ENCODE measurements at regions not wholly inside any gene's neighbourhood (a gene's known extent, or its start where the extent isn't known, plus 50 kb on each side); places are given as distances from the start of the nearest gene placed in this dataset.
A peak's percentile ranks its signal among the peaks of the same experiment; 100 is the strongest.

DNA sequence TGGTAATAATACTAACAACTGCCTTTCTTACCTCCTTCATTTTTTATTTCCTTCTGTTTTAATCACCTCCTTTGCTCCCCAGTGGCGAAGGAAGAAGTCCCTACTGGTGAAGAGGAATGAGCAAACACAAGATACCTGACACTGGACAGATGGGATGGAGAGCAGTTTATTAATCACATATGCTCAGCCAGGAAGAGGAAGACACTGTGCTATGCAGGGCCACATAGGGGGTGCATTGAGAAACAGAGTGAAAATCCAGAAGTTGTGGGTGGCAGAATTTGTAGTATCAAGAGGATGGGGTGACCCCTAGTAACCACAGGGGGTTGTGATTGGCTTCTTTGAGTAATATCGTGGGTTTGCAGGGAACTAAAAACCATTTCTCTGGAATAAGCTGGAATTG, 1041.9 kb downstream of the OTOL1 start:
- Histone ChIP-seq H3K27me3 (ENCODE audit: insufficient read depth, low read length, poor library complexity) (no peaks in the 10 kb centered on the region), H3K27ac (ENCODE audit: low read depth, low read length) (no peak overlapping the region), H4K5ac (ENCODE audit: low read length) (no peak overlapping the region), H3K23ac (ENCODE audit: low read length) (no peak overlapping the region), H3K4me1 (ENCODE audit: control insufficient read depth, low read depth, low read length) (no peaks in the 10 kb centered on the region), H3K4me2 (ENCODE audit: low read length) (no peak overlapping the region), H4K8ac (ENCODE audit: low read depth, low read length) (no peak overlapping the region), H2BK120ac (ENCODE audit: low read depth, low read length) (no peak overlapping the region), H3K18ac (ENCODE audit: low read length) (no peak overlapping the region), H3K36me3 (ENCODE audit: control insufficient read depth, insufficient read depth, low read length) (no peaks in the 10 kb centered on the region), H2BK15ac (replicated peaks; ENCODE audit: low read depth) (no peak overlapping the region), H3K56ac (ENCODE audit: low read length) (no peak overlapping the region), H3K9ac (ENCODE audit: low read length) (no peak overlapping the region), H2AK5ac (ENCODE audit: low read length) (no peak overlapping the region), H3K4me3 (ENCODE audit: low read length) (no peak overlapping the region), H3K79me1 (ENCODE audit: low read length) (no peaks in the 10 kb centered on the region), H3K79me2 (ENCODE audit: control insufficient read depth, insufficient read depth, low read length) (no peaks in the 10 kb centered on the region), H2BK5ac (ENCODE audit: low read length) (no peak overlapping the region), H3K4ac (ENCODE audit: low read depth, low read length) (no peak overlapping the region)
- WGBS (ENCODE audit: extremely low coverage, insufficient coverage, low lambda C conversion rate), result no CpG with 5 or more reads among the region's 2 CpGs
- no peak for DNase-seq

DNA sequence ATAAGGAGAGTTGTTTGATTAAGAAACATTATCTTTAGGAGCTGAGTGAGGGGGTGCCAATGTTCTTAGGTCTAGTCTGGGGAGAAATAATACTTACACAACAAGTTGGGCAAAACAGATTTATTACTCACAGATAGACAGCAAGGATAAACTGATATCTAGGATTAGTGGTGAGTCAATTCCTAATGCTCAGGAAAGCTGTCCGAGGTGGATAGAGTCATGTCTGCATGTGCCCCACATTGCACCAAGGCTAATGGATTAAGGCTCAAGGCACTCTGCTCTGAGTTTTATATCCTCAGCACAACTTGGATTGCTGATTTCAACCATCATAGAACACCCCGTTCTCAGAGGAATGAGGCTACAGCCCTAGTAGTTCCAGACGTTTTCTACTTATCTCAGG, 1042.3 kb downstream of the OTOL1 start:
- Histone ChIP-seq H3K79me2 (ENCODE audit: control insufficient read depth, insufficient read depth, low read length) (no peaks in the 10 kb centered on the region), H3K56ac (ENCODE audit: low read length) (no peak overlapping the region), H2AK5ac (ENCODE audit: low read length) (no peak overlapping the region), H3K4me3 (ENCODE audit: low read length) (no peak overlapping the region), H2BK5ac (ENCODE audit: low read length) (no peak overlapping the region), H3K18ac (ENCODE audit: low read length) (no peak overlapping the region), H3K27me3 (ENCODE audit: insufficient read depth, low read length, poor library complexity) (no peaks in the 10 kb centered on the region), H3K9ac (ENCODE audit: low read length) (no peak overlapping the region), H3K23ac (ENCODE audit: low read length) (no peak overlapping the region), H4K8ac (ENCODE audit: low read depth, low read length) (no peak overlapping the region), H3K27ac (ENCODE audit: low read depth, low read length) (no peak overlapping the region), H4K5ac (ENCODE audit: low read length) (no peak overlapping the region), H3K79me1 (ENCODE audit: low read length) (no peaks in the 10 kb centered on the region), H3K4me2 (ENCODE audit: low read length) (no peak overlapping the region), H2BK15ac (replicated peaks; ENCODE audit: low read depth) (no peak overlapping the region), H2BK120ac (ENCODE audit: low read depth, low read length) (no peak overlapping the region), H3K36me3 (ENCODE audit: control insufficient read depth, insufficient read depth, low read length) (no peaks in the 10 kb centered on the region), H3K4ac (ENCODE audit: low read depth, low read length) (no peak overlapping the region), H3K4me1 (ENCODE audit: control insufficient read depth, low read depth, low read length) (no peaks in the 10 kb centered on the region)
- DNase-seq, result no peak
- WGBS (ENCODE audit: extremely low coverage, insufficient coverage, low lambda C conversion rate), result no CpG with 5 or more reads among the region's 3 CpGs

DNA sequence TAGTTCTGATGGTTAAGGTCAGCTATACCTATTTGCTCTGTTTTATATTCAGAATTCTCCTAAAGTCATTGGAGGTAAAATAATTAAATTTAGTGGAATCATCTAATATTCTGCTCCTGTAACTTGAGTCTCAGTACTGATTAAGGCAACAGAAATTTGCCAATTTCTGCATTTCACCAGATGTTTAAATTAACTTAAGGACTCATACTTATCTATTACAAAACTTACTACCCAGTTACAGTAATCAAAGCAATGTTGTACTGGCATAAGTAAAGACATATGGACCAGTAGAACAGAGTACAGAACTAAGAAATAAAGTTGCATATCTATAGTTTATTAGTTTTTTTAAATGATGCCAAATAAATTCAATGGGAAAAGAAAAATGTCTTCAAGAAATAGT, 1043.8 kb downstream of the OTOL1 start:
- Histone ChIP-seq H3K36me3 (ENCODE audit: control insufficient read depth, insufficient read depth, low read length) (no peaks in the 10 kb centered on the region), H4K8ac (ENCODE audit: low read depth, low read length) (no peak overlapping the region), H3K9ac (ENCODE audit: low read length) (no peak overlapping the region), H4K5ac (ENCODE audit: low read length) (no peak overlapping the region), H3K4me2 (ENCODE audit: low read length) (no peak overlapping the region), H3K56ac (ENCODE audit: low read length) (no peak overlapping the region), H3K4me3 (ENCODE audit: low read length) (no peak overlapping the region), H2AK5ac (ENCODE audit: low read length) (no peak overlapping the region), H3K23ac (ENCODE audit: low read length) (no peak overlapping the region), H3K18ac (ENCODE audit: low read length) (no peak overlapping the region), H2BK120ac (ENCODE audit: low read depth, low read length) (no peak overlapping the region), H3K27ac (ENCODE audit: low read depth, low read length) (no peak overlapping the region), H3K27me3 (ENCODE audit: insufficient read depth, low read length, poor library complexity) (no peaks in the 10 kb centered on the region), H2BK5ac (ENCODE audit: low read length) (no peak overlapping the region), H3K4ac (ENCODE audit: low read depth, low read length) (no peak overlapping the region), H2BK15ac (replicated peaks; ENCODE audit: low read depth) (no peak overlapping the region), H3K79me1 (ENCODE audit: low read length) (no peaks in the 10 kb centered on the region), H3K4me1 (ENCODE audit: control insufficient read depth, low read depth, low read length) (no peaks in the 10 kb centered on the region), H3K79me2 (ENCODE audit: control insufficient read depth, insufficient read depth, low read length) (no peaks in the 10 kb centered on the region)
- DNase-seq, result no peak

DNA sequence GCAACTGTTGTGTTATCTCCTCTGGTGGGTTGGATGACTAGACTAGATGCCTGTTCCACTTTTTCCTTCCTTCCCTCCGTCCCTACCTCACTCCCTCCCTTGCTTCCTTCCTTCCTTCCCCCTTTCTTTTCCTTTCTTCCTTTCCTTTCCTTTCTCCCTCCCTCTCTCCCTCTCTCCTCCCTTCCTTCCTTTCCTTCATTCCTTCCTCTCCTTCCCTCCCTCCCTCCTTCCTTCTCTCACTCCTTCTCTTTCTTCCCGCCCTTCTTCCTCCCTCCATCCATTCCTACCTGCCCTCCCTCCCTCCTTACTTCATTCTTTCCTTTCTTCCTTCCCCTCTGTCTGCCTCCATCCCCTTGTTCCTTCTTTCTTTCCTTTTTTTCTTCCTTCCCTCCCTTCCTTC, 1045.3 kb downstream of the OTOL1 start:
- no peak overlapping the region for H4K5ac ChIP-seq (ENCODE audit: low read length)
- no peak overlapping the region for H3K56ac ChIP-seq (ENCODE audit: low read length)
- WGBS (ENCODE audit: extremely low coverage, insufficient coverage, low lambda C conversion rate), result 100% methylated on average over 1 of the region's 2 CpGs
- no peak overlapping the region for H2BK15ac ChIP-seq (replicated peaks; ENCODE audit: low read depth)
- no peaks in the 10 kb centered on the region for H3K79me2 ChIP-seq (ENCODE audit: control insufficient read depth, insufficient read depth, low read length)
- no peak overlapping the region for H3K4ac ChIP-seq (ENCODE audit: low read depth, low read length)
- no peak overlapping the region for H3K4me2 ChIP-seq (ENCODE audit: low read length)
- no peak overlapping the region for H4K8ac ChIP-seq (ENCODE audit: low read depth, low read length)
- no peaks in the 10 kb centered on the region for H3K27me3 ChIP-seq (ENCODE audit: insufficient read depth, low read length, poor library complexity)
- no peaks in the 10 kb centered on the region for H3K79me1 ChIP-seq (ENCODE audit: low read length)
- no peak for DNase-seq
- no peak overlapping the region for H3K18ac ChIP-seq (ENCODE audit: low read length)
- H3K4me3 ChIP-seq (ENCODE audit: low read length), result no peak overlapping the region
- H3K4me1 ChIP-seq (ENCODE audit: control insufficient read depth, low read depth, low read length), result no peaks in the 10 kb centered on the region
- H2AK5ac ChIP-seq (ENCODE audit: low read length), result no peak overlapping the region
- H2BK5ac ChIP-seq (ENCODE audit: low read length), result no peak overlapping the region
- no peak overlapping the region for H2BK120ac ChIP-seq (ENCODE audit: low read depth, low read length)
- H3K23ac ChIP-seq (ENCODE audit: low read length), result no peak overlapping the region
- H3K27ac ChIP-seq (ENCODE audit: low read depth, low read length), result no peak overlapping the region
- no peaks in the 10 kb centered on the region for H3K36me3 ChIP-seq (ENCODE audit: control insufficient read depth, insufficient read depth, low read length)
- H3K9ac ChIP-seq (ENCODE audit: low read length), result no peak overlapping the region

DNA sequence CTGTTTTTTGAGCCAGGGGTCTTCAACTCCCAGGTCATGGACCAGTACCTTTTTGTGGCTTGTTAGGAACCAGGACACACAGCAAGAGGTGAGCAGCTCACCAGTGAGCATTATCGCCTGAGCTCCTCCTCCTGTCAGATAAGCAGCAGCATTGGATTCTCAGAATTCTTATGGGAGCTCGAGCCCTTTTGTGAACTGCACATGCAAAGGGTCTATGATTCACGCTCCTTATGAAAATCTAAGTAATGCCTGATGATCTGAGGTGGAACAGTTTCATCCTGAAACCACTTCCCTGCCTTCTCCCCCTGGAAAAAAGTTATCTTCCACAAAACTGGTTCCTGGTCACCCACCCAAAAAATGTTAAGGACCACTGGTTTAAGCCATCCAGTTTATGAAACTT, 1047.6 kb downstream of the OTOL1 start:
- H4K5ac ChIP-seq (ENCODE audit: low read length), result no peak overlapping the region
- no peak overlapping the region for H3K27ac ChIP-seq (ENCODE audit: low read depth, low read length)
- H4K8ac ChIP-seq (ENCODE audit: low read depth, low read length), result no peak overlapping the region
- H2BK5ac ChIP-seq (ENCODE audit: low read length), result no peak overlapping the region
- no peak overlapping the region for H3K18ac ChIP-seq (ENCODE audit: low read length)
- WGBS (ENCODE audit: extremely low coverage, insufficient coverage, low lambda C conversion rate), result no CpG with 5 or more reads among the region's 3 CpGs
- H3K9ac ChIP-seq (ENCODE audit: low read length), result no peak overlapping the region
- H3K23ac ChIP-seq (ENCODE audit: low read length), result no peak overlapping the region
- no peaks in the 10 kb centered on the region for H3K27me3 ChIP-seq (ENCODE audit: insufficient read depth, low read length, poor library complexity)
- H3K4me1 ChIP-seq (ENCODE audit: control insufficient read depth, low read depth, low read length), result no peaks in the 10 kb centered on the region
- no peak overlapping the region for H2BK120ac ChIP-seq (ENCODE audit: low read depth, low read length)
- H2BK15ac ChIP-seq (replicated peaks; ENCODE audit: low read depth), result no peak overlapping the region
- H3K79me1 ChIP-seq (ENCODE audit: low read length), result no peaks in the 10 kb centered on the region
- no peak overlapping the region for H3K4me3 ChIP-seq (ENCODE audit: low read length)
- H3K4ac ChIP-seq (ENCODE audit: low read depth, low read length), result no peak overlapping the region
- peak; percentile 44 for DNase-seq
- H2AK5ac ChIP-seq (ENCODE audit: low read length), result no peak overlapping the region
- no peak overlapping the region for H3K56ac ChIP-seq (ENCODE audit: low read length)
- H3K79me2 ChIP-seq (ENCODE audit: control insufficient read depth, insufficient read depth, low read length), result no peaks in the 10 kb centered on the region
- no peaks in the 10 kb centered on the region for H3K36me3 ChIP-seq (ENCODE audit: control insufficient read depth, insufficient read depth, low read length)
- no peak overlapping the region for H3K4me2 ChIP-seq (ENCODE audit: low read length)

DNA sequence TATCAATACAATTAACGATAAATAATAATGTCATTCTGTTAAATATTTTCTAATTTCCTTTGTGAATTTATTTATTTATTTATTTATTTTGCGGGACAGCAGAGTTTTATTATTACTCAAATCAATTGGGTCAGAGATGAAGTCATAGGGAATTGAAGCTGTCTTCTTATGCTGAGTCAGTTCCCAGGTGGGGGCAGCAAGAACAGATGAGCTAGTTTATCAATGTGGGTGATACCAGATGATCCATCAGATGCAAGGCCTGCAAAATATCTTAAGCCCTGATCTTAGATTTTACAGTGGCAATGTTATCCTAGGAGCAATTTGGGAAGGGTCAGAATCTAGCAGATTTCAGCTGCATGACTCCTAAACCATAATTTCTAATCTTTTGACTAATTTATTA, 1050.3 kb downstream of the OTOL1 start:
- Histone ChIP-seq H3K79me2 (ENCODE audit: control insufficient read depth, insufficient read depth, low read length) (no peaks in the 10 kb centered on the region), H3K79me1 (ENCODE audit: low read length) (no peaks in the 10 kb centered on the region), H3K4me2 (ENCODE audit: low read length) (no peak overlapping the region), H3K4me3 (ENCODE audit: low read length) (no peak overlapping the region), H4K5ac (ENCODE audit: low read length) (no peak overlapping the region), H2AK5ac (ENCODE audit: low read length) (no peak overlapping the region), H2BK5ac (ENCODE audit: low read length) (no peak overlapping the region), H2BK120ac (ENCODE audit: low read depth, low read length) (no peak overlapping the region), H4K8ac (ENCODE audit: low read depth, low read length) (no peak overlapping the region), H3K4ac (ENCODE audit: low read depth, low read length) (no peak overlapping the region), H3K23ac (ENCODE audit: low read length) (no peak overlapping the region), H3K18ac (ENCODE audit: low read length) (no peak overlapping the region), H3K27me3 (ENCODE audit: insufficient read depth, low read length, poor library complexity) (no peaks in the 10 kb centered on the region), H3K4me1 (ENCODE audit: control insufficient read depth, low read depth, low read length) (no peaks in the 10 kb centered on the region), H3K9ac (ENCODE audit: low read length) (no peak overlapping the region), H2BK15ac (replicated peaks; ENCODE audit: low read depth) (no peak overlapping the region), H3K36me3 (ENCODE audit: control insufficient read depth, insufficient read depth, low read length) (no peaks in the 10 kb centered on the region), H3K27ac (ENCODE audit: low read depth, low read length) (no peak overlapping the region), H3K56ac (ENCODE audit: low read length) (no peak overlapping the region)
- no CpG with 5 or more reads among the region's 2 CpGs for WGBS (ENCODE audit: extremely low coverage, insufficient coverage, low lambda C conversion rate)
- no peak for DNase-seq
